GM21526 (cell line): ENCODE measurements at regions not wholly inside any gene's neighbourhood (a gene's known extent, or its start where the extent isn't known, plus 50 kb on each side); places are given as distances from the start of the nearest gene placed in this dataset.

Source experiments
- ATAC-seq: cut with Tn5 transposase; IDR thresholded peaks from one replicate; pipeline ENCODE4 v1.9.1; 2021; ENCODE audit warnings: moderate library complexity; ENCODE audit not compliant: unreplicated experiment, low FRiP score

- no peak for ATAC-seq
These were observed 626.4 kb downstream of the BRD1 start for GRCh38 chr22:49201046-49201970.

GRCh38 chr22:49199224-49199623, 628.4 kb downstream of the BRD1 start:
- no peak for ATAC-seq

GRCh38 chr22:49198705-49199084, 629.0 kb downstream of the BRD1 start:
- no peak for ATAC-seq

DNA sequence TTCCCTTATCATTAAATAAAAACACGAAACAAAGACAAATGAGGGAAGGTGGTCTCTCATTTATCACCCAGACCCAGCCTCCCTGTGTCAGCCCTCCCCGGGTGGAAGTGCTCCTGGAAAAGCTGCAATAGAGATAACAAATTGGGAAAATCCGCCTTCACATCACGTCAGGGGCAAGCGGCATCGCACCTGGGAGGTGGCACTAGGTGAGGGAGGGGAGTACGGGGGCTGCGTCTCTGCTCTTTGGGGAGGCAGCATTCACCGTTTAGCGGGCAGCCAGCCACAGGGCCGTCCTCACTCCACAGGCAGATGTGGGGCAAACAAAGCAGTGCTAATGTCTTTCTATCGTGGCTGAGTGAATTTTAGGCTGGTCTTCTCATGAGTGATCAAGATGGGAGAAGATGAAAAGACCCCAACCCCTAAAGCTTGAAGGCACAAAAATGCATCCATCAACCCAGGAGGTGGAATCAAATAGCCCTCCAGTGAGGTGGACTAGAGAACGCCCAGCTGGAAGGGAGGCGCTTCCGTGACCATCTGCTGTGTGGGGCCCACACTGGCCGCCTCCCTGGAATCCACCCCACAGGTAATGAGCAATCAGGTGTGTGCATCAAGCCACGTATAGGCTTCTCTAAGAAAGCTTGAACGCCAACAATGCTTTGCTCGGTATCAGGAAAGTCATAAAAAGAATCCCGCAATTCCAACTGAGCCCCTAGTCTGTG, 629.5 kb downstream of the BRD1 start:
- ATAC-seq = no peak

DNA sequence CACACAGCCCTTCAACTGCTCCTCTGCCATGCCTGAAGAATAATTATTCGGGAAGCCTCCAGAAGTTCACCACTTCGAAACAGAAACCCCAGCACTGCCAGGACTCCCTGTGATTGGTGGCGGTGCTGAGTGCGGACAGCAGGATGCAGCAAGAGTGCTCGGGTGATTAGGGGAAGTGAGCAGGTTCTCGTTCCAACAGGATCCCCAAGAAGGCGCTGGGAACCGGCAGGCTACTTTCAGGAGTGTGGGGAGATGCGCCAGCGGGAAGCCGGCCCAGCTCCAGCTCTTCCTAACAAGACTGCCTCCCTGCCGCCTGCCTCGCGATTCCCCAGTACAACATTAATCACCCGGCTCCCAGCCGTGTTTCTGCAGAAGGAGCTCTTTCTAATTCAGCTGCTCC, 630.2 kb downstream of the BRD1 start:
- ATAC-seq = no peak

DNA sequence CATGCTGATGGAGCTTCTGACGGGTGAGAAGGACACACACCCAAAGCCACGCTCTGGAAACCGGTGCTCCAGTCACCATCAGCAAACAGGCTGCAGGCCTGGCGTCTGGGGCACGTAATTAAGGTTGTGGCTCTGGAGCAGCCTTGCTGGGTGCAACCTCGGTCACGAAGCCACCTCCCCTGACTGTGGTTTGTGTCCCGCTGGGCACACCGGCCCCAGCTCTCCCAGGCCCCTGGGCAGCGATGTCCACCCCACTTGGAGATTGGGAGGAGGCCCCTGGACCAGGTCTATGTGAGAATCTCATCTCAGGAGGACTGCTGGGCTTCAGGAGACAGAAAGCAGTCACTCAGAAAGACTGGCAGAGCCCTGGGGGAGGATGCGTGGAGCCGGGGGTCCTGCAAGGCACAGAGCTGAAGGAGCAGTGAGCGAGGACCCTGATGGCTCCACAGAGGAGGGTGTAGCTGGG, 631.6 kb downstream of the BRD1 start:
- ATAC-seq = no peak

- no peak for ATAC-seq
These were observed 632.0 kb downstream of the BRD1 start for GRCh38 chr22:49195636-49196035.

- ATAC-seq = no peak
These were observed 633.7 kb downstream of the BRD1 start for GRCh38 chr22:49193901-49194465.

DNA sequence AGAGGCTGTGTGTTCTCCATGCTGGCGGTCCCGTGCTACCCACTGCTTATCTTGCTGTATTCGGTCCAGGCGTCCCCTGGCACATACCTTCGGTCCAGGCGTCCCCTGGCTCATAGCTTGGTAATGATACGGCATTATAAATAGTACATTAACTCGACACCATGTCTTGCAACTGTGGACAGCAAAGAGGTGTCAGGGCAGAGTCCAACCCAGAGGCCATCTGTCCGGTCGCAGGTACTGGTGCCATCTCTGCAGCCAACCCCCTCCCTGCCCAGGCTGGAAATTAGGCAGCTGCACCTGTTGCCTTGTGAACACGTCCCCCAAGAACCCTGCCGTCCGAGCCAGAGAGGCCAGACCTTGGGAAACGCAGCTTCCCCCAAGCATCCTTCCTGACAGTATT, 634.3 kb downstream of the BRD1 start:
- no peak for ATAC-seq

DNA sequence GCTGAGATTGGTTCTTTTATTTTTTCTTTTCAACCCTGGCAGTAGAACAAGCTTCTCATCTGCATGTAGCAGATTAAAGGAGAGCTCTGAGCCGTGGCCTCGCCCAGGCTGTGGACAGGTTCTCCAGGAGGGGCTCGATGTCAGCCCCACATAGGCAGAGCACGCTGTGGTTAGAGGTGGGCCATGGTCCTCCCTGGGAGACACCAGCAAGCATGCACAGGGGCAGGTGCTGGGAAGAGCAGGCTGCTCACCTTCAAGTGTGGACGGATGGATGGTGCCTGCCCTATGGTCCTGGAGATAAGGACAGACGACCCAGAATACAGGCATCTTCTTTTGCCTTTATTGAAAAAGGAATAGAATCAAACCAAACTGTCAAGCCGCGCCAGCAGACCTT, 634.8 kb downstream of the BRD1 start:
- ATAC-seq = no peak

DNA sequence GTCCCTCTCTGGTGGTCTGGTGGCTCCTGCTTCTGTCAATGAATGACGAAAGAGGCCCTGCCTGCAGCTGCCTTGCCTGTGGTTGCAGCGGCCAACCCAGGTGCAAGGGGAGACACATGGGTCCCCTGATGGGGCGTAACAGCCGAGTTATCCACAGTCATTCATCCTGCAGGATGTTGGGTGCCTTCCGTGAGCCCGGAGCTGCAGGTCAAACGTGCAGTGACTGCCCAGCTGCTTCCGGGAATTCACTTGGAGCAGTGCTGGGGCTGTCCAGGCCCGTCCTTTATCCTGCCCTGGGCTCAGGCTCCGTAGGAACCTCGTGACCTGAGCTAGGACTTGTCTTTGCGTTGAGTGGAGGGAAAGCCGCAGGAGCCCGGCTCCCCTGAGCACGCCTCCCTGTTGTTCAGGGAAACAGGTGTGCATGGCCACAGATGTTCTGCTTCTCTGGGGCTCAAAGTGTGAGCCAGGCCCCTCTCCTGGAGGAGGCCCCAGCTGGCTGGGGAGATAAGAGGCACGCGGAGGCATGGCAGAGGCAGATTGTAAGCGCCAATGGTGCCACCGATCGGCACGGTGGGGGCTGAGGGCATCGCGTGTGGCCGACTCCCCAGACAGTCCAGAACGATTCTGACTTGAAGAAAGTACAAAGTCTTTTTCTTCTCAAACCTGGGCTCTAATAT, 635.4 kb downstream of the BRD1 start:
- no peak for ATAC-seq

DNA sequence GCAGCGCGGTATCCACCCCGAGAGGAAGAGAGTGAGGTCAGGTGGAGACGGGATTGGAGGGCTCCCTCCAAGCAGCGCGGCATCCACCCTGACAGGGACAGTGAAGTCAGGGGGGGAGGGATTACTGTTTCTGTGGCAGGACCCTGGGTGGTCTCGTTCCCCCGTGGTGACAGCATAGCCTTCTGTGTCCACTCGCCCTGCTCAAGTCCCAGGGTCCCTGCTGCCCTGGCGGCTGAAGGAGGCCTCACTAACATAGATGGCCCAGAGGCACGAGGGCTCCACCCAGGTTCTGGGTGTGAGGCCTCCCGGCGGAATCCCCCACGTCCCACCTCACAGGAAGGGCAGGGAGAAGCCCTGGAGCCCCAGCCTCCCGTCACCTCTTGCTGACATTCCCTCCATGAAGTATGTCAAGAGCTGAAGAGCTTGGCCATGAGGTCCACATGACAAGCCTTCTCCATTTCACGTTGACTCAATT, 636.1 kb downstream of the BRD1 start:
- ATAC-seq = no peak

- no peak for ATAC-seq
These were observed 636.7 kb downstream of the BRD1 start for GRCh38 chr22:49190816-49191505.

DNA sequence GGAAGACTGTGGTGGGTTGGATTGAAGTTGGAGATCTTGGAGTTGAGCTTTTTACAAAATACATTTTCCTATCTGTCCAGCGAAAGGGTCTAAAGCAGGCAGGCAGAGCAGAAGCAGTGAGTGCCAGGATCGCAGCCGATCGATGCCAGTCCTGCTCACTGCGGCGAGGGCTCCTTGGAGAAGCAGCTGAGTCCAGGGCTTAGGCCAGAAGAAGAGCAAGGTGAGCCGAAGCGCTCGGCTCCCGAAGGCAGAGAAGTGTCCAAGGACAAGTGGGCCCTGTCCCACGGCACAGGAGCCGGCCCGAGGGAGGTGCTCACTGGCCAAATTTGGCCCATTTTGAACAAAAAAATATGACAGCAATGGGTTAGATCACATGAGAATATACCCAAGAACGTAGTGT, 637.8 kb downstream of the BRD1 start:
- no peak for ATAC-seq

DNA sequence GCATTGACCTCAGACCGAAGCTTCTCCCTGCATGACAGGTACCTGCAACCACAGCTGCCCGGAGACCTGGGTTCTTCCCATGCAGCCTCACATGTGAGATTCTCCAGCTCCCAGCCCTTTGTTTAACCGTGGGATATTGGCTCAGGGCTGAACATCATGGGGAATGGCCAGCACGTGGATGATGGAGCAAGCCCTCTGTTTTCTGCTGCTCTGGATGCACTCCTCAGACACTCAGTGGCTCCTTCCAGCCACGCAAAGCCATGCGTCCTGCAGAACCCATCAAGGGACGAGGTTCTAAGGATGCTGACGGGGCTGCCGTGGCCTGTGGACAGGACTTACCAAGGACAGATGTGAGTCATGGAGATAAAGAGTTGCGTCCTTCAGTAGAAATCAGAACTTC, 639.1 kb downstream of the BRD1 start:
- ATAC-seq = no peak

GRCh38 chr22:49188091-49188490, 639.6 kb downstream of the BRD1 start:
- ATAC-seq = no peak

- no peak for ATAC-seq
These were observed 640.9 kb downstream of the BRD1 start for GRCh38 chr22:49186762-49187161.

GRCh38 chr22:49186293-49186692, 641.4 kb downstream of the BRD1 start:
- ATAC-seq = no peak

DNA sequence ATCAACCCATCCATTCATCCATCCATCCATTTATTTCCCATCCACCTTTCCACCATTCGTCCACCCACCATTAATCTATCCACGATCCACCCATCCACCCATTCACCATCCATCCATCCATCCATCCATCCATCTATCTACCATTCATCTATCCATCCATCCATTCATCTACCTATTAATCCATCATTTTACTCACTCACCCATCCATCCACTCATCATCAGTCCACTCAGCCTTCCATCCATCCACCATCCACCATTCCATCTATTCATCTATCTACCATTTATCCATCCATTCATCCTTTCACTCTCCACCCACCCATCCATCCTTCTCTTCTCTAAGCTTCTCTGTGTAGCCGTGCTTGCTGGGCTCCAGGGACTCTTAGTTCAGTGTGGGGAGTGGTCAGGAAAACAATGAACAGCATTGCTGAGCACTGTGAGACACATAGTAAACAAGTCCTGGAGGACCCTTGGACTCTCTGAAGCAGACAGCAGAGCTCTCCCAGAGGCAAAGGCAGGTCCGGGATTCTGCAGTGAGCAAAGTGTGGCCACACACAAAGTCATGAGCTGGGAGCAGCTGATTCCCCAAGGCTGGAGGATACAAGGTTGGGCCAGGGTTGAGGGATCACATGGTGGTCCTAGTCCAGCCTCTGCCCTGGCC, 642.2 kb downstream of the BRD1 start:
- no peak for ATAC-seq

DNA sequence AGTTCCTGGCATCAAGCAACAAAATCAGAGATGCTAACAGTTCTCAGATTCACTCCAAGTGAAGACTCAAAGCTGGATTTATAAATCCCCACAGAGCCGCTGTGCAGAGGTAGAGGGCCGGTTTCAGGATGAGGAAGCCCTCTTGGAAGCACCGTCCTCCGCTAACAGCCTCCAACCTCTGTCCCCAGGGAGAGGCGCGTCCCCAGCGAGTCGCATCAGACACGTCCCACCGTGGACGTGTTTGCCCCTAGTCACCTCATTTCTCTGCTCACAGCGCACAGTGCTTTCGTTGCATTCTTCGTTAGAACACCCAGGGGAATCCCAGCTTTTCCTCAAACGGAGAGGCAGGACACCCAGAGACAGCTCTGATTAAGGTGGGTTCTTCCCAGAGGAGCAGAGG, 642.9 kb downstream of the BRD1 start:
- ATAC-seq = no peak
